ENCODE measurements at regions not wholly inside any gene's neighbourhood (a gene's known extent, or its start where the extent isn't known, plus 50 kb on each side); places are given as distances from the start of the nearest gene placed in this dataset.

DNA sequence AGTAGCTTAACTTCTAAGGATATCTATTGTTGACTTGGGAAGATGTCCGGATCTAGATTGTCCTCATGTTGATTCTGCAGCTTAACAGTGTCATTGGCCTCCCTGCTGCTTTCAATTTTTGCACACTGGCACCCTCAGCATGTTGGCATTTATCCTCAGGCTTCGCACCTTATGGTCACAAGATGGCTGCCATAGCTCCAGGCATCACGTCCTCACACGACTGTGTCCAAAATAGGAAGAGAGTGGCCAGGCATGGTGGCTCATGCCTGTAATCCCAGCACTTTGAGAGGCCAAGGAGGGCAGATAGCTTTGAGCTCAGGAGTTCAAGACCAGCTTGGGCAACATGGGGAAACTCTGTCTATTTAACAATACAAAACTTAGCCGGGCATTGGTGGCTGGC lies 58.3 kb upstream of the RASD2 start:
- DNase-seq (ENCODE audit: low read depth in 1 of 2, low spot score in 1 of 2) = no peak
- H3K4me1 ChIP-seq = peaks cover 14% of the 10 kb centered on the region
- ChIA-PET POLR2A (no interaction called here), CTCF (no interaction called here)
- TF ChIP-seq, protein P1, sequence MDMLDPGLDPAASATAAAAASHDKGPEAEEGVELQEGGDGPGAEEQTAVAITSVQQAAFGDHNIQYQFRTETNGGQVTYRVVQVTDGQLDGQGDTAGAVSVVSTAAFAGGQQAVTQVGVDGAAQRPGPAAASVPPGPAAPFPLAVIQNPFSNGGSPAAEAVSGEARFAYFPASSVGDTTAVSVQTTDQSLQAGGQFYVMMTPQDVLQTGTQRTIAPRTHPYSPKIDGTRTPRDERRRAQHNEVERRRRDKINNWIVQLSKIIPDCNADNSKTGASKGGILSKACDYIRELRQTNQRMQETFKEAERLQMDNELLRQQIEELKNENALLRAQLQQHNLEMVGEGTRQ (IDR thresholded peaks at IDR 0.05) = no peak
- TF ChIP-seq CHD2 (IDR thresholded peaks at IDR 0.05; ENCODE audit: low read length, partially characterized antibody) = no peak
- TF ChIP-seq MYC (IDR thresholded peaks at IDR 0.05; ENCODE audit: borderline replicate concordance, low read length) = no peak
- TF ChIP-seq TFCP2L1 (CRISPR knock-in tag; IDR thresholded peaks at IDR 0.05) = no peak
- no peak for TF ChIP-seq RCOR1 (IDR thresholded peaks at IDR 0.05; ENCODE audit: low read depth, low read length)
- TF ChIP-seq ESRRA (IDR thresholded peaks at IDR 0.05; ENCODE audit: borderline replicate concordance, low read length) = no peak
- 73% methylated on average over 5 of the region's 5 CpGs for WGBS (ENCODE audit: missing lambda C conversion rate)
- H3K9me3 ChIP-seq = no peaks in the 10 kb centered on the region
- no peak overlapping the region for H3K4me3 ChIP-seq
- FAIRE-seq = no peak
- ATAC-seq = no peak
- no peak overlapping the region for H3K4me2 ChIP-seq
- no peak overlapping the region for H3K27ac ChIP-seq

DNA sequence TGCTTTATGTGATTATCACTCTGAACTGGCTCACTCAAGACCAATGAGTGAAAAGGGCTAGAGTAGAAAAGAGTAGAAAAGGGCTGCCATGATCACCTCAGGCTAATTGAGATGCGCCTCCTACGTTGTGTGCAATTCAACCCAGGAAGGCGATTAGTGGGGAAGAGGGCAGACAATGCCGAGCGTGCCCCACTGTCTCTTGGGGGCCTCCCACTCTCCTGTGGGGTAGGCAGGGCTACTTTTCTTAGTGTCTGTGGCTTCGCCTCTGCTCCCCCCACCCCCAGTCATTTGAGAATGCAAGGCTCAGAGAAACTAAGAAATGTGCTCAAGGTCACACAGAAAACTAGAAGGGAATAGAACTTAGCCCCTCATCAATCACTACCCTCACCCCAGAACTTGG lies 57.7 kb upstream of the RASD2 start:
- Histone ChIP-seq H3K4me3 (no peak overlapping the region), H3K4me1 (peaks cover 8% of the 10 kb centered on the region), H3K4me2 (no peak overlapping the region), H3K9me3 (no peaks in the 10 kb centered on the region), H3K27ac (no peak overlapping the region)
- no peak for TF ChIP-seq MYC (IDR thresholded peaks at IDR 0.05; ENCODE audit: borderline replicate concordance, low read length)
- TF ChIP-seq MAZ (IDR thresholded peaks at IDR 0.05; ENCODE audit: borderline replicate concordance, low read depth, low read length) = no peak
- TF ChIP-seq TP53 (CRISPR knock-in tag; IDR thresholded peaks at IDR 0.05) = no peak
- TF ChIP-seq POLR2A (IDR thresholded peaks at IDR 0.05; ENCODE audit: low read length) = no peak
- no peak for TF ChIP-seq CEBPB (IDR thresholded peaks at IDR 0.05)
- no peak for TF ChIP-seq SREBF2 (IDR thresholded peaks at IDR 0.05)
- ChIA-PET CTCF (no interaction called here), POLR2A (no interaction called here)
- no peak for ATAC-seq
- no peak for DNase-seq (ENCODE audit: low read depth in 1 of 2, low spot score in 1 of 2)
- WGBS (ENCODE audit: missing lambda C conversion rate) = 93% methylated on average over 6 of the region's 6 CpGs
- no peak for FAIRE-seq

DNA sequence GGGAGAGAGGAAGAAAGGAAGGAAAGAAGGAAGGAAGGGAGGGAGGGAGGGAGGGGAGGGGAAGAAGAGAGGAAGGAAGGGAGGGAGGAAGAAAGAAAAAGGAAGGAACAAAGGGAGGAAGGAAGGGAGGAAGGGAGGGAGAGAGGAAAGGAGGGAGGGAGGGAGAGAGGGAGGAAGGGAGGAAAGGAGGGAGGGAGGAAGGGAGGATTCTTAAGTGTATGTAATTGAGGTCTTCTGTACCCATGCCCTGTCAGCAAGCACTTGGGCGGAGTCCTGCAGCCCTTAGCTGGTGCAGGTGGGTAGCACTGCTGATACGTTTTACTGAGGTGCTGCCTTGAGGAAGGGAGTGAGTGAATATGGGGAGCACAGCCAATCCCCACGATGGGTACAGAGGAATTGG lies 56.9 kb upstream of the RASD2 start:
- WGBS (ENCODE audit: missing lambda C conversion rate) = 56% methylated on average over 3 of the region's 3 CpGs
- POLR2A ChIA-PET = no interaction called here
- no peak overlapping the region for H3K27ac ChIP-seq
- no peak for FAIRE-seq
- H3K9me3 ChIP-seq = no peaks in the 10 kb centered on the region
- no peaks in the 10 kb centered on the region; the same call in 2 of the 3 replicates for H3K4me1 ChIP-seq
- no peak for ATAC-seq
- H3K4me2 ChIP-seq = no peak overlapping the region
- CTCF ChIA-PET = no interaction called here
- no peak overlapping the region for H3K4me3 ChIP-seq
- DNase-seq (ENCODE audit: low read depth in 1 of 2, low spot score in 1 of 2) = no peak
- TF ChIP-seq KDM1A (IDR thresholded peaks at IDR 0.05; ENCODE audit: low read depth) = no peak
- no peak for TF ChIP-seq CBX2 (IDR thresholded peaks at IDR 0.05; ENCODE audit: borderline replicate concordance, low read depth)
- TF ChIP-seq TP53 (CRISPR knock-in tag; IDR thresholded peaks at IDR 0.05) = no peak
- no peak for TF ChIP-seq ZSCAN20 (CRISPR knock-in tag; IDR thresholded peaks at IDR 0.05)
- TF ChIP-seq, protein P2, sequence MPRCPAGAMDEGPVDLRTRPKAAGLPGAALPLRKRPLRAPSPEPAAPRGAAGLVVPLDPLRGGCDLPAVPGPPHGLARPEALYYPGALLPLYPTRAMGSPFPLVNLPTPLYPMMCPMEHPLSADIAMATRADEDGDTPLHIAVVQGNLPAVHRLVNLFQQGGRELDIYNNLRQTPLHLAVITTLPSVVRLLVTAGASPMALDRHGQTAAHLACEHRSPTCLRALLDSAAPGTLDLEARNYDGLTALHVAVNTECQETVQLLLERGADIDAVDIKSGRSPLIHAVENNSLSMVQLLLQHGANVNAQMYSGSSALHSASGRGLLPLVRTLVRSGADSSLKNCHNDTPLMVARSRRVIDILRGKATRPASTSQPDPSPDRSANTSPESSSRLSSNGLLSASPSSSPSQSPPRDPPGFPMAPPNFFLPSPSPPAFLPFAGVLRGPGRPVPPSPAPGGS (IDR thresholded peaks at IDR 0.05) = no peak
- TF ChIP-seq, protein P3, sequence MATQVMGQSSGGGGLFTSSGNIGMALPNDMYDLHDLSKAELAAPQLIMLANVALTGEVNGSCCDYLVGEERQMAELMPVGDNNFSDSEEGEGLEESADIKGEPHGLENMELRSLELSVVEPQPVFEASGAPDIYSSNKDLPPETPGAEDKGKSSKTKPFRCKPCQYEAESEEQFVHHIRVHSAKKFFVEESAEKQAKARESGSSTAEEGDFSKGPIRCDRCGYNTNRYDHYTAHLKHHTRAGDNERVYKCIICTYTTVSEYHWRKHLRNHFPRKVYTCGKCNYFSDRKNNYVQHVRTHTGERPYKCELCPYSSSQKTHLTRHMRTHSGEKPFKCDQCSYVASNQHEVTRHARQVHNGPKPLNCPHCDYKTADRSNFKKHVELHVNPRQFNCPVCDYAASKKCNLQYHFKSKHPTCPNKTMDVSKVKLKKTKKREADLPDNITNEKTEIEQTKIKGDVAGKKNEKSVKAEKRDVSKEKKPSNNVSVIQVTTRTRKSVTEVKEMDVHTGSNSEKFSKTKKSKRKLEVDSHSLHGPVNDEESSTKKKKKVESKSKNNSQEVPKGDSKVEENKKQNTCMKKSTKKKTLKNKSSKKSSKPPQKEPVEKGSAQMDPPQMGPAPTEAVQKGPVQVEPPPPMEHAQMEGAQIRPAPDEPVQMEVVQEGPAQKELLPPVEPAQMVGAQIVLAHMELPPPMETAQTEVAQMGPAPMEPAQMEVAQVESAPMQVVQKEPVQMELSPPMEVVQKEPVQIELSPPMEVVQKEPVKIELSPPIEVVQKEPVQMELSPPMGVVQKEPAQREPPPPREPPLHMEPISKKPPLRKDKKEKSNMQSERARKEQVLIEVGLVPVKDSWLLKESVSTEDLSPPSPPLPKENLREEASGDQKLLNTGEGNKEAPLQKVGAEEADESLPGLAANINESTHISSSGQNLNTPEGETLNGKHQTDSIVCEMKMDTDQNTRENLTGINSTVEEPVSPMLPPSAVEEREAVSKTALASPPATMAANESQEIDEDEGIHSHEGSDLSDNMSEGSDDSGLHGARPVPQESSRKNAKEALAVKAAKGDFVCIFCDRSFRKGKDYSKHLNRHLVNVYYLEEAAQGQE (IDR thresholded peaks at IDR 0.05) = no peak
- no peak for TF ChIP-seq GATA3 (IDR thresholded peaks at IDR 0.05; ENCODE audit: borderline replicate concordance)
- TF ChIP-seq, protein P4, sequence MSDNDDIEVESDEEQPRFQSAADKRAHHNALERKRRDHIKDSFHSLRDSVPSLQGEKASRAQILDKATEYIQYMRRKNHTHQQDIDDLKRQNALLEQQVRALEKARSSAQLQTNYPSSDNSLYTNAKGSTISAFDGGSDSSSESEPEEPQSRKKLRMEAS (IDR thresholded peaks at IDR 0.05) = no peak
- no peak for TF ChIP-seq PHF8 (IDR thresholded peaks at IDR 0.05; ENCODE audit: borderline replicate concordance, low read depth)
